ENCODE measurements at regions not wholly inside any gene's neighbourhood (a gene's known extent, or its start where the extent isn't known, plus 50 kb on each side); places are given as distances from the start of the nearest gene placed in this dataset.

GRCh38 chr4:121534187-121534586 lies 153.4 kb upstream of the QRFPR start:
- TF ChIP-seq CTCF (IDR thresholded peaks at IDR 0.05; ENCODE audit: insufficient read depth, low read length, poor library complexity, severe bottlenecking) (no peak), EZH2phosphoT487 (conservative IDR thresholded peaks at IDR 0.05; ENCODE audit: low read length) (no peak)

Data from SU-DHL-6 (cell line).